Body of pancreas (tissue), 4 donors: ENCODE measurements at regions not wholly inside any gene's neighbourhood (a gene's known extent, or its start where the extent isn't known, plus 50 kb on each side); places are given as distances from the start of the nearest gene placed in this dataset.

ENCODE experiments used
- ATAC-seq: fragments of 150-250 bp; one replicate; pipeline ENCODE4 v1.9.1; 2016
- DNase-seq, 4 donors: peaks; one replicate each; pipeline ENCODE4 v3.0.0-alpha.2; 2019
- H3K27ac ChIP-seq, 4 donors: fragments of 200-600 bp; sonication (generic); 1 replicate in 3 of 4; 2 replicates in 1 of 4; pipeline versions ENCODE4 v1.5.1 to v1.6.1; 2016 to 2019; ENCODE audit warnings: mild to moderate bottlenecking in 1 of 4, mixed read lengths in 1 of 4, moderate library complexity in 1 of 4
- H3K27me3 ChIP-seq, 2 donors: fragments of 200-600 bp; sonication (generic); one replicate each; pipeline ENCODE4 v1.6.0; 2016; ENCODE audit warnings: mild to moderate bottlenecking in 1 of 2
- H3K36me3 ChIP-seq, 2 donors: fragments of 200-600 bp; sonication (generic); replicated peaks in 1 of 2; 2 replicates each; pipeline ENCODE4 v1.5.1; 2016; ENCODE audit warnings: low read depth in 2 of 2; ENCODE audit not compliant: insufficient read depth in 1 of 2
- H3K4me1 ChIP-seq: fragments of 200-600 bp; sonication (generic); one replicate; pipeline ENCODE4 v1.6.0; 2016
- H3K4me3 ChIP-seq, 2 donors: fragments of 200-600 bp; sonication (generic); 1 replicate in 1 of 2; 2 replicates in 1 of 2; pipeline ENCODE4 v1.5.1; 2016 to 2019
- H3K9me3 ChIP-seq, 3 donors: fragments of 200-600 bp; sonication (generic); 1 replicate in 2 of 3; 2 replicates in 1 of 3; pipeline ENCODE4 v1.5.1; 2016
- POLR2A ChIP-seq, 3 donors: fragments of 450-650 bp; IDR thresholded peaks; one replicate each; pipeline ENCODE4 v1.6.1; 2016; ENCODE audit warnings: antibody characterized with exemption in 3 of 3, mild to moderate bottlenecking in 2 of 3
- WGBS, 2 donors: methylation state at CpG; one replicate each; pipeline ENCODE4 v1.1.5; 2017; 5-methylcytosine and 5-hydroxymethylcytosine counted together
- intact Hi-C: fragments of 100-400 bp; cut with DNase I; formaldehyde crosslinking; loops from one replicate; pipeline ENCODE4 v1.15.1; 2023
- TF ChIP-seq, protein P1 (sequence below), 7 experiments: fragments of 450-650 bp in 4 of 7; fragments of 200-600 bp in 3 of 7; sonication (generic) in 3 of 7; IDR thresholded peaks; one replicate each; pipeline ENCODE4 v1.5.1; 2016 to 2019; ENCODE audit warnings: antibody characterized with exemption in 7 of 7

DNA sequence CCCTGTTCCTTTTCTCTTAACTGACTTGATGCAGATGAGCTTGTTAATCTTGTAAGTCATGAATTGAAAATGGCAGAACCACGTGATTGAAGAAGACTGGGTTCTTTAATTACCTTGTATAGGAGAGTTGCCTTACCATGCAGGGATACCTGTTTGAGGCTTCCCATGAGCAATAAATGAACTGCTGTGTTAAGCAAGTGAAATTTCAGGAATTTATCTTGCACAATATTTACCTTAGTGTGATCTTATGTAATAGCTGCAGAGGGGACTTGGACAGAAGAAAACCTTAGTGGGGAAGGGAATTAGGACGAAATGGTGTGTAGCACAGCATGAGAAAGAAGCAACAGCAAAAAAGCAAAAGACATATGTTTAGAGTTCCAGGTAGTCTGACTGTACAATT is 384.0 kb upstream of the TMEFF2 start:
- Histone ChIP-seq H3K4me1 (peaks cover 6% of the 10 kb centered on the region), H3K36me3 (no peaks in the 10 kb centered on the region), H3K4me3 (no peak overlapping the region), H3K27me3 (no peaks in the 10 kb centered on the region), H3K27ac (no peak overlapping the region), H3K9me3 (no peaks in the 10 kb centered on the region)
- DNase-seq (no peak), ATAC-seq (no peak)
- WGBS, 2 donors = 27 to 37% methylated on average over 2 of the region's 2 CpGs
- TF ChIP-seq, protein P1, sequence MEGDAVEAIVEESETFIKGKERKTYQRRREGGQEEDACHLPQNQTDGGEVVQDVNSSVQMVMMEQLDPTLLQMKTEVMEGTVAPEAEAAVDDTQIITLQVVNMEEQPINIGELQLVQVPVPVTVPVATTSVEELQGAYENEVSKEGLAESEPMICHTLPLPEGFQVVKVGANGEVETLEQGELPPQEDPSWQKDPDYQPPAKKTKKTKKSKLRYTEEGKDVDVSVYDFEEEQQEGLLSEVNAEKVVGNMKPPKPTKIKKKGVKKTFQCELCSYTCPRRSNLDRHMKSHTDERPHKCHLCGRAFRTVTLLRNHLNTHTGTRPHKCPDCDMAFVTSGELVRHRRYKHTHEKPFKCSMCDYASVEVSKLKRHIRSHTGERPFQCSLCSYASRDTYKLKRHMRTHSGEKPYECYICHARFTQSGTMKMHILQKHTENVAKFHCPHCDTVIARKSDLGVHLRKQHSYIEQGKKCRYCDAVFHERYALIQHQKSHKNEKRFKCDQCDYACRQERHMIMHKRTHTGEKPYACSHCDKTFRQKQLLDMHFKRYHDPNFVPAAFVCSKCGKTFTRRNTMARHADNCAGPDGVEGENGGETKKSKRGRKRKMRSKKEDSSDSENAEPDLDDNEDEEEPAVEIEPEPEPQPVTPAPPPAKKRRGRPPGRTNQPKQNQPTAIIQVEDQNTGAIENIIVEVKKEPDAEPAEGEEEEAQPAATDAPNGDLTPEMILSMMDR (IDR thresholded peaks at IDR 0.05) = no peak
- no peak for TF ChIP-seq POLR2A (IDR thresholded peaks at IDR 0.05)
- intact Hi-C loops = no loop called here

GRCh38 chr2:192577706-192578105 is 383.0 kb upstream of the TMEFF2 start:
- Histone ChIP-seq H3K27ac (no peak overlapping the region), H3K27me3 (no peaks in the 10 kb centered on the region), H3K9me3 (no peaks in the 10 kb centered on the region), H3K36me3 (no peaks in the 10 kb centered on the region), H3K4me1 (peaks cover 6% of the 10 kb centered on the region), H3K4me3 (no peak overlapping the region)
- TF ChIP-seq, protein P1 (IDR thresholded peaks at IDR 0.05) = no peak
- TF ChIP-seq POLR2A (IDR thresholded peaks at IDR 0.05) = no peak
- no peak for DNase-seq
- ATAC-seq = no peak
- intact Hi-C loops = no loop called here

- H3K36me3 ChIP-seq = no peaks in the 10 kb centered on the region
- intact Hi-C loops = no loop called here
- TF ChIP-seq POLR2A (IDR thresholded peaks at IDR 0.05) = no peak
- TF ChIP-seq, protein P1 (IDR thresholded peaks at IDR 0.05) = no peak
- no peaks in the 10 kb centered on the region for H3K9me3 ChIP-seq
- H3K4me3 ChIP-seq = no peak overlapping the region
- WGBS, 2 donors = 70 to 71% methylated on average over 2 of the region's 2 CpGs
- H3K4me1 ChIP-seq = no peaks in the 10 kb centered on the region
- no peak for DNase-seq
- no peaks in the 10 kb centered on the region for H3K27me3 ChIP-seq
- H3K27ac ChIP-seq = no peak overlapping the region
- ATAC-seq = no peak
Measured at GRCh38 chr2:192574552-192574951, 379.8 kb upstream of the TMEFF2 start.

DNA sequence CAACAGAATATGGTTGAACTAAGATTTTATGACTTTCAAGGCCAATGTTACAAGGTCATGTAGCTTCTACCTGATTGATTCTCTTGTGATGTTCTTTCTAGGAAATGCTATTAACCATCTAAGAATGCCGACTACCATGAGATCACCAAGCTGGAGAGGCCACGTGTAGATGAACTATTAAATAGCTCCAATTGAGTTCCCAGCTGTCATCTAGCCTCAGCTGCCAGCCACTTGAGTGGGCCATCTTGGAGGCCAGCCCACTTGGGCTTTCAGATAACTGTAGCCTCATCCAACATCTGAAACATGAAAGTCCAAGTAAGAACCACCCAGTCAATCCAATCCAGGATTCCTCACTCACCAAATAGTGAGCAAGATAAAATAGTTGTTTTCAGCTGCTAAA is 376.9 kb upstream of the TMEFF2 start:
- H3K36me3 ChIP-seq = no peaks in the 10 kb centered on the region
- TF ChIP-seq, protein P1 (IDR thresholded peaks at IDR 0.05) = no peak
- no peak for TF ChIP-seq POLR2A (IDR thresholded peaks at IDR 0.05)
- intact Hi-C loops = no loop called here
- no peak overlapping the region for H3K4me3 ChIP-seq
- no peak overlapping the region for H3K27ac ChIP-seq
- no peaks in the 10 kb centered on the region for H3K4me1 ChIP-seq
- WGBS, 2 donors = 21 to 23% methylated on average over 2 of the region's 2 CpGs
- no peaks in the 10 kb centered on the region for H3K9me3 ChIP-seq
- ATAC-seq (no peak), DNase-seq (no peak)
- no peaks in the 10 kb centered on the region for H3K27me3 ChIP-seq

DNA sequence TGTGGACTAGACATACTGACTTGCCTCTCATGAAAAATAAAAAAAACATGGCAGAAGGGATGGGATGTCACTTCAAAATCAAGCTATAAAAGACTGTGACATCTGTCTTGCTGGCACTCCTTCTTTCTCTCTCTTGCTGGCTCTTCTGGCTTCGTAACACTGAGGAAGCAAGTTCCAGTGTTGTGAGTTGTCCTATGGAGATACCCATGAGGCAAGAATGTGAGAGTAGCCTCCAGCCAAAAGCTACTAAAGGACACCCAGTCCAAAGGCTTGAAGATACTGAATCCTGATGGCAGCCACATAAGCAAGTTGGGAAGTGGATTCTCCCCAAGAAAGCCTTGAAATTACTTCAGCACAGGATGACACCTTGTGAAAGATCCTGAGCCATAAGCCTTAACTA is 376.1 kb upstream of the TMEFF2 start:
- no peaks in the 10 kb centered on the region for H3K36me3 ChIP-seq
- no peak overlapping the region for H3K4me3 ChIP-seq
- H3K27ac ChIP-seq = no peak overlapping the region
- no peaks in the 10 kb centered on the region for H3K27me3 ChIP-seq
- intact Hi-C loops = no loop called here
- H3K4me1 ChIP-seq = no peaks in the 10 kb centered on the region
- ATAC-seq (no peak), DNase-seq (no peak)
- WGBS, 2 donors = 74 to 75% methylated on average over 1 of the region's 1 CpG
- TF ChIP-seq POLR2A (IDR thresholded peaks at IDR 0.05) = no peak
- TF ChIP-seq, protein P1 (IDR thresholded peaks at IDR 0.05) = no peak
- no peaks in the 10 kb centered on the region for H3K9me3 ChIP-seq
